ENCODE measurements at regions not wholly inside any gene's neighbourhood (a gene's known extent, or its start where the extent isn't known, plus 50 kb on each side); places are given as distances from the start of the nearest gene placed in this dataset.

- TF ChIP-seq ZNF687 (IDR thresholded peaks at IDR 0.05): no peak
- TF ChIP-seq IKZF2 (IDR thresholded peaks at IDR 0.05): no peak
- TF ChIP-seq FOXM1 (IDR thresholded peaks at IDR 0.05; ENCODE audit: low read depth, low read length): no peak
- TF ChIP-seq CEBPZ (IDR thresholded peaks at IDR 0.05; ENCODE audit: low read depth, low read length): no peak
- no peak for TF ChIP-seq RAD21 (IDR thresholded peaks at IDR 0.05; ENCODE audit: insufficient read depth, low read depth, low read length)
- TF ChIP-seq POLR2AphosphoS2 (IDR thresholded peaks at IDR 0.05; ENCODE audit: low read depth, low read length): no peak
- no peak for TF ChIP-seq CBX5 (IDR thresholded peaks at IDR 0.05; ENCODE audit: low read depth)
These were observed 98.8 kb upstream of the NCKAP5 start (continued) for GRCh38 chr2:133667085-133667484.

Data from GM12878 (cell line).